Kidney epithelial cell (primary cell): ENCODE measurements at regions not wholly inside any gene's neighbourhood (a gene's known extent, or its start where the extent isn't known, plus 50 kb on each side); places are given as distances from the start of the nearest gene placed in this dataset.

Experiments used
- DNase-seq: peaks from one replicate; pipeline ENCODE4 v3.0.0-alpha.2; 2010; ENCODE audit warnings: low read depth
- H3K27me3 ChIP-seq: 2 replicates; pipeline ENCODE4 v1.6.0; 2011; ENCODE audit warnings: low read length; ENCODE audit not compliant: control insufficient read depth, insufficient read depth
- H3K36me3 ChIP-seq: 2 replicates; pipeline ENCODE4 v1.5.1; 2011; ENCODE audit warnings: low read length; ENCODE audit not compliant: control insufficient read depth, insufficient read depth
- H3K4me3 ChIP-seq: 2 replicates; pipeline ENCODE4 v1.5.1; 2011; ENCODE audit warnings: low read depth, mild to moderate bottlenecking, control low read depth, low read length
- TF ChIP-seq, protein P1 (sequence below): IDR thresholded peaks from 2 replicates; pipeline ENCODE4 v1.5.1; 2011; ENCODE audit warnings: mild to moderate bottlenecking, moderate library complexity, low read length, control low read depth, inconsistent platforms; ENCODE audit not compliant: insufficient read depth, poor library complexity, severe bottlenecking

DNA sequence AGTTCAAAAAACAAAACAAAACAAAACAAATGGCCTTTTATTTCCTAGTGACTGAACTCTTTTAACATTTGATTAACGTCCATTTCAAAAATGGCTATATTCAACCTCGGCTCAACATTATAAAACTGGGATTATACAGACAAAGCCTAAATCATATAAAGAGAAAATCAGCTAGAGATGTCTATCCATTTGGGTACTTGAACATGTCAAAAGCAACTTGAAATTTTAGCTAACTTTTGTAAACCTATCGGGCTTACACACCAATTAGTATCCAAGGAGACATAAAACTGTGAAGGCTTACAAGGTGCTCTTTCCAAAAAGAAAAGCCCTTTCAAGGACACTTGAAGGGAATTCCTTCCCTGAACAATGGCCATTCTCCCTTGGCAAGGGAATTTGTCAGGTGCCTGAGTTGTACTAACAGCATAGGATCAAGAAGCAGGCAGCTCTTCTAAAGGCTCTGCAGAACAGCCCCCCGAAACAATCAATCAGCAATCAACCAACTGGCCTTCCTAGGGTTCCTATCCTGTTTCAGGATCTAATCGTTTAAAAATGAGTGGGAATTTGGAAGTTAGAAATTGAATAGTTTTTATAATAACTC, 633.7 kb upstream of the HTR2C start:
- H3K27me3 ChIP-seq, result no peaks in the 10 kb centered on the region
- DNase-seq, result no peak
- no peaks in the 10 kb centered on the region for H3K36me3 ChIP-seq
- TF ChIP-seq, protein P1, sequence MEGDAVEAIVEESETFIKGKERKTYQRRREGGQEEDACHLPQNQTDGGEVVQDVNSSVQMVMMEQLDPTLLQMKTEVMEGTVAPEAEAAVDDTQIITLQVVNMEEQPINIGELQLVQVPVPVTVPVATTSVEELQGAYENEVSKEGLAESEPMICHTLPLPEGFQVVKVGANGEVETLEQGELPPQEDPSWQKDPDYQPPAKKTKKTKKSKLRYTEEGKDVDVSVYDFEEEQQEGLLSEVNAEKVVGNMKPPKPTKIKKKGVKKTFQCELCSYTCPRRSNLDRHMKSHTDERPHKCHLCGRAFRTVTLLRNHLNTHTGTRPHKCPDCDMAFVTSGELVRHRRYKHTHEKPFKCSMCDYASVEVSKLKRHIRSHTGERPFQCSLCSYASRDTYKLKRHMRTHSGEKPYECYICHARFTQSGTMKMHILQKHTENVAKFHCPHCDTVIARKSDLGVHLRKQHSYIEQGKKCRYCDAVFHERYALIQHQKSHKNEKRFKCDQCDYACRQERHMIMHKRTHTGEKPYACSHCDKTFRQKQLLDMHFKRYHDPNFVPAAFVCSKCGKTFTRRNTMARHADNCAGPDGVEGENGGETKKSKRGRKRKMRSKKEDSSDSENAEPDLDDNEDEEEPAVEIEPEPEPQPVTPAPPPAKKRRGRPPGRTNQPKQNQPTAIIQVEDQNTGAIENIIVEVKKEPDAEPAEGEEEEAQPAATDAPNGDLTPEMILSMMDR, result no peak
- H3K4me3 ChIP-seq, result no peak overlapping the region

DNA sequence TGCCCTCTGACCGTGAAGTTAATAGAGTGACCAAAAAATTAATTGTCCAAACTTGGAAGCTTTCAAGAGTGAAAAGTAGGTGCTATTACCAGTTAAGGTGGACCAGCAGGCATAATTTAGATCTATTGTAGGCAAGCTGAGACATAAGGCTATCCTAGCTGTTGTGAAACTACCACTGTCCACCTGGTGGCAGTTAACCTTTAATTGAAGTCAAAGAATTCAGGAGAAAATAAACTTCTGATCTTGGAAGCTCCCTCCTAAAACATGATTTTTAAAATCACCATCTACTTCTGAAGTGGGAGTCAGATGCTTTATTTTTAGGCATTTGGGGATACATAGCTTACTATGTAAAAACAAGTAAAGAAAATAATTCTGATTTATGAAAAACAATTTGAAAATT, 636.3 kb upstream of the HTR2C start:
- Histone ChIP-seq H3K36me3 (no peaks in the 10 kb centered on the region), H3K27me3 (no peaks in the 10 kb centered on the region), H3K4me3 (no peak overlapping the region)
- TF ChIP-seq, protein P1, result peak; percentile 12
- DNase-seq, result no peak

DNA sequence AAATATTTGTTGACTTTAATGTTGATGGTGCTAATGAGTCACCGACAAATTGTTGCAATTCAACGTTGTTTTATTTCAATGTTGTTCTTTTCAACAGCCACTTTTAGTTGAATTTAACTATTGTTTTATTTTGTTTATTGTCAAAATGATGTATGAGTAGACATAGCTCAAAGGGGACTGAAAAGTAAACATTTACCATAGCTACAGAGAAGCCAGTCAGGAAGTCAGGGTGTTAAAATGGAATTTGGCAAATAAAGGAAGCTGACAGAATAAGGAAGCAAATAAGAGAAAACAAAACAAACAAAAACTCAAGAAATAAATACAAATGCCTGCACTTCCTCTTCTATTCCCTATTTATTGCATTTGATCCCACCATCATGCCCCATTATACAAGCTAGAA, 648.4 kb upstream of the HTR2C start:
- no peak overlapping the region for H3K4me3 ChIP-seq
- no peak for DNase-seq
- H3K36me3 ChIP-seq, result no peaks in the 10 kb centered on the region
- no peaks in the 10 kb centered on the region for H3K27me3 ChIP-seq
- TF ChIP-seq, protein P1, result no peak

DNA sequence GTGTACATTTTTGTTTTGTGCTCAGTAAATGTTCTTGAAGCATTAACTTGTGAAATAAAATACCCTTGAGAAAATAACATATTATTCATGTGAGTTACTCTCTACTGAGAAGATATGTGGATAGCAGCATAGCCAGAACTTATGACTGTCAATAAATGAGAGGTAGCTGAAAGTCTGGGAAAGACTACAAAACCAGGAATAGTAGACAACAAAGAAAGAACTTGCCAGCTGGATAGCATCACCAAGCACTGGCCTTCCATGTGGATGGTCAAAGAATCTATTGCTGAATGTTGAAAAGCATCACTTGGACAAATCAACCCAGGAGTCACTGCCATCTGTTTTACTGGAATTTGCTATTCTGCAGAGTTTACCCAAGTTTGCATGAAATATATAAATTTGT, 650.0 kb upstream of the HTR2C start:
- no peak for DNase-seq
- Histone ChIP-seq H3K4me3 (no peak overlapping the region), H3K27me3 (no peaks in the 10 kb centered on the region), H3K36me3 (no peaks in the 10 kb centered on the region)
- TF ChIP-seq, protein P1, result no peak

DNA sequence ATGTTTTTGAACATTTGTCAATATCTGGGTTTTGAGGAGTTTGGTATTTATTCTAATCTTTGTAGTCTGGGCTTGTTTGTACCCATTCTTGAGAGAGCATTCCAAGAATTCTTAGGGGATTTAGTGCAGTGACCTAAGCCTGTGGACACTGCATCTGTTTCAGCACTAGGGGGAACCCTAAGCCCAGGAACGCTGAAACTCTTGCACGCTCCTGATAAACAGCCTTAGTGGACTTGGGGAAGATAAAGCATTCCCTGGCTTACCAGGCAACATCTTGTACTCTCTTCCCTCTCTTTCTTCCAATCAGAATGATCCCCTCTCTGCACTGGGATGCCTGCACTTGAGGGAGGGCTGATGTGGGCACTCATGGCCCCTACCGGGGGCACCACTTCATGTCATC, 654.9 kb upstream of the HTR2C start:
- DNase-seq, result peak; percentile 7
- Histone ChIP-seq H3K27me3 (no peaks in the 10 kb centered on the region), H3K4me3 (no peak overlapping the region), H3K36me3 (no peaks in the 10 kb centered on the region)
- TF ChIP-seq, protein P1, result peak; percentile 78

DNA sequence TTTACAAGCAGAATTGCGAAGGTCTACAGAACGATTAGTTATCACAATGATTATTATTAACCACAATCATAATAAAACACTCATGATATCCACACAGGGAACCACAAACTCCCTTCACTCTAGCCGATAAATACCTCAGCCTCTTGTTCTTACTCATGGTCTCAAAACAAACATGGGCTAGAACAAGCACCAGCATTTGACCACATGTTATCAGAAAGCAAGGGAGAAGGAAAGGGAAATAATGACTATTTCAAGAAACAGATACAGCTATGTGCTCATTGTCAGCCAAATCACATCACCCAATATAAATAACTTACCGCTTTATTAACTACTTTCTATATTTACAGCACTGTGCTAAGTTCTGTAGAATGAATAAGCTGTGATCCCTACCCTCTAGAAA, 663.2 kb upstream of the HTR2C start:
- TF ChIP-seq, protein P1, result no peak
- Histone ChIP-seq H3K4me3 (no peak overlapping the region), H3K36me3 (no peaks in the 10 kb centered on the region), H3K27me3 (no peaks in the 10 kb centered on the region)
- DNase-seq, result no peak
